Endothelial cell of umbilical vein (primary cell): ENCODE measurements at regions not wholly inside any gene's neighbourhood (a gene's known extent, or its start where the extent isn't known, plus 50 kb on each side); places are given as distances from the start of the nearest gene placed in this dataset.

Experiments
- BruUV-seq: library from RNA; stranded (reverse); fragments of 400-500 nt; replicated peaks from 2 replicates; lab custom pipeline; 2021; lab: Mats Ljungman, UMichigan
- CTCF ChIA-PET: fragments of 300-600, 350-600 bp; sonication (Branson Sonifier 250); formaldehyde crosslinking; loops from one replicate; lab custom pipeline; 2021; ENCODE audit warnings: antibody characterized with exemption, inconsistent platforms; lab: Charles Lee
- POLR2A ChIA-PET: fragments of 300-600, 350-600 bp; sonication (Branson Sonifier 250); formaldehyde crosslinking; loops from one replicate; lab custom pipeline; 2021; ENCODE audit warnings: antibody characterized with exemption, inconsistent platforms; lab: Charles Lee
- DNase-seq: peaks from one replicate; pipeline ENCODE4 v3.0.0-alpha.2; 2011; ENCODE audit warnings: low read depth, low spot score
- FAIRE-seq: peaks from 2 replicates; lab custom pipeline; 2011; peaks lifted over from hg19 to GRCh38; lab: Jason Lieb, UNC
- H2AFZ ChIP-seq: 2 replicates; pipeline ENCODE4 v1.6.0; 2012; ENCODE audit warnings: low read depth, low read length, control low read depth, inconsistent platforms
- H3K27ac ChIP-seq: 2 replicates; pipeline ENCODE4 v1.5.1; 2011; ENCODE audit warnings: low read depth, mild to moderate bottlenecking, control low read depth, low read length, moderate library complexity; ENCODE audit not compliant: insufficient read depth
- H3K27me3 ChIP-seq, 2 experiments: 2 replicates each; pipeline versions ENCODE4 v1.6.0 to v1.6.1; 2011; ENCODE audit warnings: low read length in 2 of 2, mixed read lengths in 1 of 2; ENCODE audit not compliant: control insufficient read depth in 2 of 2, insufficient read depth in 2 of 2
- H3K36me3 ChIP-seq, 2 experiments: 2 replicates in 1 of 2; 3 replicates in 1 of 2; pipeline ENCODE4 v1.5.1; 2011; ENCODE audit warnings: low read length in 2 of 2, mild to moderate bottlenecking in 1 of 2, moderate library complexity in 1 of 2; ENCODE audit not compliant: control insufficient read depth in 2 of 2, insufficient read depth in 2 of 2; ENCODE audit errors: extremely low read depth in 1 of 2
- H3K4me1 ChIP-seq: 3 replicates; pipeline ENCODE4 v1.5.1; 2011; ENCODE audit warnings: mild to moderate bottlenecking, low read length; ENCODE audit not compliant: control insufficient read depth, insufficient read depth; ENCODE audit errors: extremely low read depth
- H3K4me2 ChIP-seq: 2 replicates; pipeline ENCODE4 v1.6.1; 2011; ENCODE audit warnings: low read length, control low read depth, mixed read lengths; ENCODE audit not compliant: insufficient read depth
- H3K4me3 ChIP-seq, 3 experiments: fragments of 200-600 bp in 1 of 3; sonication (generic), shearing (Covaris generic) in 1 of 3; replicated peaks in 1 of 3; 2 replicates each; pipeline ENCODE4 v1.5.1; 2011 to 2016; ENCODE audit warnings: control low read depth in 3 of 3, low read length in 3 of 3, mild to moderate bottlenecking in 2 of 3, inconsistent platforms in 1 of 3, low read depth in 1 of 3, moderate library complexity in 1 of 3; ENCODE audit not compliant: insufficient read depth in 1 of 3
- H3K79me2 ChIP-seq: 2 replicates; pipeline ENCODE4 v1.6.0; 2012; ENCODE audit warnings: low read length, inconsistent platforms; ENCODE audit not compliant: control insufficient read depth, insufficient read depth
- H3K9ac ChIP-seq: replicated peaks from 2 replicates; pipeline ENCODE3; 2011; ENCODE audit warnings: low read length, control low read depth; ENCODE audit not compliant: insufficient read depth; ENCODE audit errors: extremely low read depth
- H3K9me1 ChIP-seq: replicated peaks from 3 replicates; pipeline ENCODE4 v1.6.0; 2011; ENCODE audit warnings: mild to moderate bottlenecking, low read length; ENCODE audit not compliant: control insufficient read depth, insufficient read depth; ENCODE audit errors: extremely low read depth
- H3K9me3 ChIP-seq: replicated peaks from 2 replicates; pipeline ENCODE4 v1.5.1; 2012; ENCODE audit warnings: low read length, inconsistent platforms; ENCODE audit not compliant: control insufficient read depth, insufficient read depth
- H4K20me1 ChIP-seq: replicated peaks from 2 replicates; pipeline ENCODE3; 2011; ENCODE audit warnings: mild to moderate bottlenecking, low read length; ENCODE audit not compliant: control insufficient read depth, insufficient read depth; ENCODE audit errors: extremely low read depth
- EZH2 ChIP-seq: IDR thresholded peaks from 2 replicates; pipeline ENCODE4 v1.6.1; 2012; ENCODE audit warnings: borderline replicate concordance, low read depth, mild to moderate bottlenecking, moderate library complexity, low read length, inconsistent platforms; ENCODE audit not compliant: severe bottlenecking
- FOS ChIP-seq: IDR thresholded peaks from 2 replicates; pipeline ENCODE4 v1.6.1; 2011; ENCODE audit warnings: mild to moderate bottlenecking, low read length, moderate library complexity, borderline replicate concordance; ENCODE audit not compliant: insufficient read depth
- GATA2 ChIP-seq: IDR thresholded peaks from 2 replicates; pipeline ENCODE4 v1.7.0; 2011; ENCODE audit warnings: low read depth, mild to moderate bottlenecking, moderate library complexity, mixed read lengths, low read length; ENCODE audit not compliant: insufficient read length, insufficient read depth
- JUN ChIP-seq: IDR thresholded peaks from 2 replicates; pipeline ENCODE4 v1.6.1; 2011; ENCODE audit warnings: borderline replicate concordance, low read depth; ENCODE audit not compliant: insufficient read length, insufficient read depth
- MAX ChIP-seq: IDR thresholded peaks from 2 replicates; pipeline ENCODE4 v1.6.1; 2011; ENCODE audit not compliant: insufficient read depth, insufficient read length
- MYC ChIP-seq: IDR thresholded peaks from one replicate; pipeline ENCODE4 v1.6.1; 2011; ENCODE audit warnings: mild to moderate bottlenecking, low read depth, low read length
- POLR2A ChIP-seq: IDR thresholded peaks from 2 replicates; pipeline ENCODE4 v1.6.1; 2012; ENCODE audit warnings: low read depth, mild to moderate bottlenecking, control low read depth, low read length
- POLR2AphosphoS5 ChIP-seq: IDR thresholded peaks from 2 replicates; pipeline ENCODE4 v1.6.1; 2012; ENCODE audit warnings: low read depth, mild to moderate bottlenecking, control low read depth, low read length, moderate library complexity; ENCODE audit not compliant: insufficient read depth
- dilution Hi-C: fragments of 300-500 bp; cut with MboI; formaldehyde crosslinking; loops from one replicate; pipeline ENCODE4 v1.15.0; 2019; ENCODE audit warnings: low sequenced_read_pairs; ENCODE audit not compliant: extremely low pct_ligation_motif_present
- intact Hi-C: fragments of 100-400 bp; cut with micrococcal nuclease; formaldehyde crosslinking; loops from one replicate; pipeline ENCODE4 v1.10.0; 2022
- TF ChIP-seq, protein P1 (sequence below), 2 donors: IDR thresholded peaks; 1 replicate in 1 of 2; 2 replicates in 1 of 2; pipeline ENCODE4 v1.5.1; 2011; ENCODE audit warnings: low read length in 2 of 2, mild to moderate bottlenecking in 2 of 2, moderate library complexity in 2 of 2, control low read depth in 1 of 2, inconsistent platforms in 1 of 2, low read depth in 1 of 2; ENCODE audit not compliant: insufficient read depth in 1 of 2; ENCODE audit errors: extremely low read depth in 1 of 2

DNA sequence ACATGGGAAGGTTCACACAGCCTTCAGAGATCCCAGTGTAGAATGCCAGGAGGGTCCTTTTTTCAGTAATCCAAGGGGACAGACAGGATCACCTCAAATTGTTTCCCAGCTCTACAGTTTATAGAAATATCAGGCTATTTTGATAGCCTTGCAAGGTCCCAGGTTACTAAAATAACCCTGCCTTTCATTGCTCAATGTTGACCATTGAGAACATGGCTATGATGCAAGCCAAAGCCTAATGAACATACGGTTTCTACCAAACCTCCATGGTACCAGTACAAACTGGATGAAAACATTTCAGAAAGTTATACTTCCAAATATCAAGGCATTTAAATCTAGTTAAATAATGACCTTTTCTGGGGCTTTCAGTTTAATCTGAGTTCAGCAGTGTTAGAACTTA is 151.5 kb downstream of the PLS3 start:
- H3K4me3 ChIP-seq: no peak overlapping the region
- no peak for FAIRE-seq
- BruUV-seq: no TSS peak
- no peak overlapping the region for H3K9ac ChIP-seq
- no peak for DNase-seq
- no peaks in the 10 kb centered on the region for H3K4me1 ChIP-seq
- CTCF ChIA-PET: no interaction called here
- no peaks in the 10 kb centered on the region for H3K36me3 ChIP-seq
- intact Hi-C loops: no loop called here
- no peaks in the 10 kb centered on the region for H3K9me1 ChIP-seq
- H3K27me3 ChIP-seq: no peaks in the 10 kb centered on the region
- no peaks in the 10 kb centered on the region for H3K9me3 ChIP-seq
- H3K79me2 ChIP-seq: no peaks in the 10 kb centered on the region
- TF ChIP-seq POLR2AphosphoS5 (no peak), FOS (no peak), GATA2 (no peak), MYC (no peak), EZH2 (no peak), JUN (no peak), MAX (no peak), POLR2A (no peak)
- TF ChIP-seq, protein P1, sequence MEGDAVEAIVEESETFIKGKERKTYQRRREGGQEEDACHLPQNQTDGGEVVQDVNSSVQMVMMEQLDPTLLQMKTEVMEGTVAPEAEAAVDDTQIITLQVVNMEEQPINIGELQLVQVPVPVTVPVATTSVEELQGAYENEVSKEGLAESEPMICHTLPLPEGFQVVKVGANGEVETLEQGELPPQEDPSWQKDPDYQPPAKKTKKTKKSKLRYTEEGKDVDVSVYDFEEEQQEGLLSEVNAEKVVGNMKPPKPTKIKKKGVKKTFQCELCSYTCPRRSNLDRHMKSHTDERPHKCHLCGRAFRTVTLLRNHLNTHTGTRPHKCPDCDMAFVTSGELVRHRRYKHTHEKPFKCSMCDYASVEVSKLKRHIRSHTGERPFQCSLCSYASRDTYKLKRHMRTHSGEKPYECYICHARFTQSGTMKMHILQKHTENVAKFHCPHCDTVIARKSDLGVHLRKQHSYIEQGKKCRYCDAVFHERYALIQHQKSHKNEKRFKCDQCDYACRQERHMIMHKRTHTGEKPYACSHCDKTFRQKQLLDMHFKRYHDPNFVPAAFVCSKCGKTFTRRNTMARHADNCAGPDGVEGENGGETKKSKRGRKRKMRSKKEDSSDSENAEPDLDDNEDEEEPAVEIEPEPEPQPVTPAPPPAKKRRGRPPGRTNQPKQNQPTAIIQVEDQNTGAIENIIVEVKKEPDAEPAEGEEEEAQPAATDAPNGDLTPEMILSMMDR (IDR thresholded peaks at IDR 0.05; ENCODE audit: extremely low read depth in 1 of 2, insufficient read depth in 1 of 2, low read depth in 1 of 2, low read length in 2 of 2): no peak
- H3K27ac ChIP-seq: no peak overlapping the region
- dilution Hi-C loops: no loop called here
- H3K4me2 ChIP-seq: no peak overlapping the region
- no peaks in the 10 kb centered on the region for H4K20me1 ChIP-seq
- H2AFZ ChIP-seq: no peak overlapping the region
- POLR2A ChIA-PET: no interaction called here
